Activated CD8-positive, alpha-beta T cell treated with anti-CD3 and anti-CD28 coated beads, Interleukin-2, amount 10 ng/mL, durations not matched to agents 7 days and 5 days (primary cell): ENCODE measurements at regions not wholly inside any gene's neighbourhood (a gene's known extent, or its start where the extent isn't known, plus 50 kb on each side); places are given as distances from the start of the nearest gene placed in this dataset.
"Not testable (repeated sequence)": the region's sequence is repeated elsewhere in the genome, so short reads cannot be mapped to it uniquely, and the experiment has no call there.

Source experiments
- ATAC-seq: fragments of 150-1000 bp; cut with Tn5 transposase; one replicate; pipeline ENCODE4 v1.10.0; 2021; ENCODE audit warnings: moderate library complexity
- CTCF ChIA-PET: fragments of 350-600 bp; sonication (Branson Sonifier 250); formaldehyde crosslinking; loops from one replicate; lab custom pipeline; 2021; ENCODE audit warnings: antibody characterized with exemption; lab: Charles Lee
- POLR2A ChIA-PET: fragments of 350-600 bp; sonication (Branson Sonifier 250); formaldehyde crosslinking; loops from one replicate; lab custom pipeline; 2021; ENCODE audit warnings: antibody characterized with exemption; lab: Charles Lee
- DNase-seq: peaks from one replicate; pipeline ENCODE4 v3.0.0-alpha.2; 2020
- H3K27ac Mint-ChIP-seq: one replicate; pipeline ENCODE4 v1.8.0; 2021; ENCODE audit warnings: mild to moderate bottlenecking, mixed read lengths
- H3K27me3 Mint-ChIP-seq: one replicate; pipeline ENCODE4 v1.8.0; 2021; ENCODE audit warnings: low read depth, mixed read lengths
- H3K36me3 Mint-ChIP-seq: one replicate; pipeline ENCODE4 v1.8.0; 2021; ENCODE audit warnings: low read depth, mixed read lengths
- H3K4me1 Mint-ChIP-seq: one replicate; pipeline ENCODE4 v1.8.0; 2021; ENCODE audit warnings: low read depth, mixed read lengths
- H3K4me3 Mint-ChIP-seq: one replicate; pipeline ENCODE4 v1.8.0; 2021; ENCODE audit warnings: mild to moderate bottlenecking, mixed read lengths
- H3K9me3 Mint-ChIP-seq: one replicate; pipeline ENCODE4 v1.8.0; 2022; ENCODE audit warnings: mixed read lengths; ENCODE audit not compliant: insufficient read depth

GRCh38 chr14:43872222-43872621 lies 634.9 kb downstream of the FSCB start:
- no peaks in the 10 kb centered on the region for H3K36me3 Mint-ChIP-seq
- ChIA-PET POLR2A (no interaction called here), CTCF (no interaction called here)
- H3K27ac Mint-ChIP-seq = no peak overlapping the region
- DNase-seq (no peak), ATAC-seq (no peak)
- no peaks in the 10 kb centered on the region for H3K9me3 Mint-ChIP-seq
- H3K4me3 Mint-ChIP-seq = no peak overlapping the region
- H3K4me1 Mint-ChIP-seq = no peaks in the 10 kb centered on the region
- no peaks in the 10 kb centered on the region for H3K27me3 Mint-ChIP-seq

GRCh38 chr14:43858981-43859380 lies 648.1 kb downstream of the FSCB start:
- no peak for ATAC-seq
- POLR2A ChIA-PET = no interaction called here
- CTCF ChIA-PET = no interaction called here

GRCh38 chr14:43855556-43855955 lies 651.5 kb downstream of the FSCB start:
- no peak overlapping the region for H3K27ac Mint-ChIP-seq
- no peaks in the 10 kb centered on the region for H3K36me3 Mint-ChIP-seq
- no peak overlapping the region for H3K4me3 Mint-ChIP-seq
- ChIA-PET POLR2A (no interaction called here), CTCF (no interaction called here)
- H3K4me1 Mint-ChIP-seq = no peaks in the 10 kb centered on the region
- ATAC-seq (no peak), DNase-seq (no peak)
- no peaks in the 10 kb centered on the region for H3K27me3 Mint-ChIP-seq
- peaks cover 9% of the 10 kb centered on the region for H3K9me3 Mint-ChIP-seq

More at GRCh38 chr14:43858981-43859380, 648.1 kb downstream of the FSCB start:
- no peaks in the 10 kb centered on the region for H3K4me1 Mint-ChIP-seq
- H3K4me3 Mint-ChIP-seq = no peak overlapping the region
- no peak overlapping the region for H3K27ac Mint-ChIP-seq
- DNase-seq = no peak
- no peaks in the 10 kb centered on the region for H3K27me3 Mint-ChIP-seq
- H3K36me3 Mint-ChIP-seq = no peaks in the 10 kb centered on the region
- peaks cover 9% of the 10 kb centered on the region for H3K9me3 Mint-ChIP-seq

GRCh38 chr14:43853541-43853940 lies 653.5 kb downstream of the FSCB start:
- Mint-ChIP-seq H3K36me3 (no peaks in the 10 kb centered on the region), H3K27ac (no peak overlapping the region), H3K27me3 (no peaks in the 10 kb centered on the region), H3K4me3 (no peak overlapping the region), H3K9me3 (peaks cover 10% of the 10 kb centered on the region), H3K4me1 (no peaks in the 10 kb centered on the region)
- ATAC-seq = no peak
- no peak for DNase-seq
- CTCF ChIA-PET = no interaction called here
- POLR2A ChIA-PET = no interaction called here

- ATAC-seq = no peak
- H3K27ac Mint-ChIP-seq = no peak overlapping the region
These were observed 703.9 kb downstream of the FSCB start for GRCh38 chr14:43803076-43803689.

GRCh38 chr14:43795600-43796228 lies 711.4 kb downstream of the FSCB start:
- no peaks in the 10 kb centered on the region for H3K36me3 Mint-ChIP-seq
- H3K27ac Mint-ChIP-seq = no peak overlapping the region
- H3K4me1 Mint-ChIP-seq = no peaks in the 10 kb centered on the region
- DNase-seq = no peak
- no peaks in the 10 kb centered on the region for H3K27me3 Mint-ChIP-seq
- ATAC-seq = no peak
- peaks cover 21% of the 10 kb centered on the region for H3K9me3 Mint-ChIP-seq
- CTCF ChIA-PET = no interaction called here
- H3K4me3 Mint-ChIP-seq = no peak overlapping the region
- POLR2A ChIA-PET = interaction anchor here (0.7 kb wide), 1 partner anchor 1770 kb away, joined by 3 read pairs; no protein-coding TSS in a partner anchor

More at GRCh38 chr14:43803076-43803689, 703.9 kb downstream of the FSCB start:
- H3K9me3 Mint-ChIP-seq = peaks cover 12% of the 10 kb centered on the region
- no peaks in the 10 kb centered on the region for H3K27me3 Mint-ChIP-seq
- CTCF ChIA-PET = no interaction called here
- H3K4me3 Mint-ChIP-seq = no peak overlapping the region
- H3K4me1 Mint-ChIP-seq = no peaks in the 10 kb centered on the region
- POLR2A ChIA-PET = no interaction called here
- no peaks in the 10 kb centered on the region for H3K36me3 Mint-ChIP-seq
- no peak for DNase-seq

GRCh38 chr14:43793579-43793978 lies 713.5 kb downstream of the FSCB start:
- H3K9me3 Mint-ChIP-seq = peaks cover 21% of the 10 kb centered on the region
- ChIA-PET POLR2A (no interaction called here), CTCF (no interaction called here)
- H3K27ac Mint-ChIP-seq = no peak overlapping the region
- no peaks in the 10 kb centered on the region for H3K36me3 Mint-ChIP-seq
- DNase-seq = no peak
- no peaks in the 10 kb centered on the region for H3K27me3 Mint-ChIP-seq
- ATAC-seq = no peak
- H3K4me1 Mint-ChIP-seq = no peaks in the 10 kb centered on the region
- H3K4me3 Mint-ChIP-seq = no peak overlapping the region

GRCh38 chr14:43792980-43793379 lies 714.1 kb downstream of the FSCB start:
- Mint-ChIP-seq H3K27me3 (no peaks in the 10 kb centered on the region), H3K9me3 (peaks cover 21% of the 10 kb centered on the region), H3K36me3 (no peaks in the 10 kb centered on the region), H3K27ac (no peak overlapping the region), H3K4me3 (no peak overlapping the region), H3K4me1 (no peaks in the 10 kb centered on the region)
- POLR2A ChIA-PET = no interaction called here
- DNase-seq = no peak
- ATAC-seq = no peak
- CTCF ChIA-PET = no interaction called here

- Mint-ChIP-seq H3K36me3 (no peaks in the 10 kb centered on the region), H3K4me3 (no peak overlapping the region), H3K9me3 (peaks cover 12% of the 10 kb centered on the region), H3K27ac (no peak overlapping the region), H3K27me3 (no peaks in the 10 kb centered on the region), H3K4me1 (no peaks in the 10 kb centered on the region)
- CTCF ChIA-PET = no interaction called here
- DNase-seq (no peak), ATAC-seq (no peak)
- POLR2A ChIA-PET = no interaction called here
These were observed 716.4 kb downstream of the FSCB start for GRCh38 chr14:43790681-43791080.

- CTCF ChIA-PET = no interaction called here
- Mint-ChIP-seq H3K4me3 (no peak overlapping the region), H3K27ac (no peak overlapping the region), H3K4me1 (no peaks in the 10 kb centered on the region), H3K9me3 (peaks cover 8% of the 10 kb centered on the region), H3K27me3 (no peaks in the 10 kb centered on the region), H3K36me3 (no peaks in the 10 kb centered on the region)
- ATAC-seq (no peak), DNase-seq (no peak)
- POLR2A ChIA-PET = no interaction called here
These were observed 717.6 kb downstream of the FSCB start for GRCh38 chr14:43789458-43789857.

GRCh38 chr14:43786066-43786762 lies 720.9 kb downstream of the FSCB start:
- no peaks in the 10 kb centered on the region for H3K4me1 Mint-ChIP-seq
- ChIA-PET POLR2A (no interaction called here), CTCF (no interaction called here)
- H3K27ac Mint-ChIP-seq = no peak overlapping the region
- no peaks in the 10 kb centered on the region for H3K27me3 Mint-ChIP-seq
- no peaks in the 10 kb centered on the region for H3K36me3 Mint-ChIP-seq
- H3K4me3 Mint-ChIP-seq = no peak overlapping the region
- ATAC-seq (no peak), DNase-seq (no peak)
- peaks cover 8% of the 10 kb centered on the region for H3K9me3 Mint-ChIP-seq

GRCh38 chr14:43784432-43784831 lies 722.7 kb downstream of the FSCB start:
- ATAC-seq, H3K36me3 Mint-ChIP-seq, H3K4me1 Mint-ChIP-seq, POLR2A ChIA-PET, H3K9me3 Mint-ChIP-seq, H3K27me3 Mint-ChIP-seq, H3K4me3 Mint-ChIP-seq, CTCF ChIA-PET, DNase-seq, H3K27ac Mint-ChIP-seq: not testable (repeated sequence)
